H9 (cell line): ENCODE measurements at regions not wholly inside any gene's neighbourhood (a gene's known extent, or its start where the extent isn't known, plus 50 kb on each side); places are given as distances from the start of the nearest gene placed in this dataset.

Experiments used
- DNase-seq: peaks from one replicate; pipeline ENCODE4 v3.0.0-alpha.2; 2017
- H2AFZ ChIP-seq: one replicate; pipeline ENCODE4 v1.6.1; 2013; ENCODE audit warnings: mild to moderate bottlenecking, low read length, control low read depth, moderate library complexity
- H2AK5ac ChIP-seq: 2 replicates; pipeline ENCODE4 v1.6.1; 2013; ENCODE audit warnings: low read length, control low read depth, mixed read lengths; ENCODE audit not compliant: insufficient read length
- H2BK120ac ChIP-seq: one replicate; pipeline ENCODE4 v1.6.1; 2013; ENCODE audit warnings: low read depth, mild to moderate bottlenecking, low read length, control low read depth, inconsistent platforms; ENCODE audit not compliant: poor library complexity, severe bottlenecking
- H2BK12ac ChIP-seq: 2 replicates; pipeline ENCODE4 v1.6.1; 2013; ENCODE audit warnings: low read length, control low read depth, mixed read lengths, low read depth; ENCODE audit not compliant: insufficient read length
- H2BK15ac ChIP-seq: 2 replicates; pipeline ENCODE4 v1.6.1; 2013; ENCODE audit warnings: low read depth, low read length, control low read depth
- H2BK20ac ChIP-seq: one replicate; pipeline ENCODE4 v1.6.1; 2013; ENCODE audit warnings: low read depth, mild to moderate bottlenecking, low read length, control low read depth, inconsistent platforms; ENCODE audit not compliant: poor library complexity, severe bottlenecking
- H2BK5ac ChIP-seq: 2 replicates; pipeline ENCODE4 v1.6.1; 2013; ENCODE audit warnings: low read length, control low read depth, mixed read lengths; ENCODE audit not compliant: insufficient read length
- H3K14ac ChIP-seq: 2 replicates; pipeline ENCODE4 v1.6.1; 2013; ENCODE audit warnings: low read length, control low read depth; ENCODE audit not compliant: insufficient read depth
- H3K18ac ChIP-seq: 2 replicates; pipeline ENCODE4 v1.6.1; 2013; ENCODE audit warnings: low read depth, mild to moderate bottlenecking, mixed read lengths, low read length, control low read depth; ENCODE audit not compliant: insufficient read length
- H3K23ac ChIP-seq: 2 replicates; pipeline ENCODE4 v1.6.1; 2013; ENCODE audit warnings: low read length, control low read depth, mixed read lengths, low read depth; ENCODE audit not compliant: insufficient read length
- H3K23me2 ChIP-seq: 2 replicates; pipeline ENCODE4 v1.6.1; 2013; ENCODE audit warnings: low read depth, mild to moderate bottlenecking, mixed read lengths, low read length, control low read depth; ENCODE audit not compliant: insufficient read length, poor library complexity, severe bottlenecking
- H3K27ac ChIP-seq: 2 replicates; pipeline ENCODE4 v1.5.1; 2013; ENCODE audit warnings: low read length, control low read depth, mixed read lengths, low read depth; ENCODE audit not compliant: insufficient read length
- H3K27me3 ChIP-seq: 2 replicates; pipeline ENCODE4 v1.6.1; 2013; ENCODE audit warnings: low read length, control low read depth, inconsistent platforms; ENCODE audit not compliant: insufficient read depth
- H3K4ac ChIP-seq: 2 replicates; pipeline ENCODE4 v1.6.1; 2013; ENCODE audit warnings: low read depth, mild to moderate bottlenecking, control low read depth, inconsistent platforms, low read length, moderate library complexity
- H3K4me1 ChIP-seq: 2 replicates; pipeline ENCODE4 v1.6.1; 2013; ENCODE audit warnings: low read length, control low read depth, inconsistent platforms; ENCODE audit not compliant: insufficient read depth
- H3K4me2 ChIP-seq: 2 replicates; pipeline ENCODE4 v1.6.1; 2013; ENCODE audit warnings: low read length, control low read depth, mixed read lengths; ENCODE audit not compliant: insufficient read length, insufficient read depth
- H3K56ac ChIP-seq: 2 replicates; pipeline ENCODE4 v1.6.1; 2013; ENCODE audit warnings: low read depth, mild to moderate bottlenecking, mixed read lengths, low read length, control low read depth; ENCODE audit not compliant: insufficient read length
- H3K79me1 ChIP-seq: 2 replicates; pipeline ENCODE4 v1.6.1; 2013; ENCODE audit warnings: low read depth, mild to moderate bottlenecking, moderate library complexity, low read length, control low read depth, inconsistent platforms; ENCODE audit not compliant: insufficient read depth, poor library complexity, severe bottlenecking
- H3K79me2 ChIP-seq: 2 replicates; pipeline ENCODE4 v1.6.1; 2013; ENCODE audit warnings: low read length, control low read depth, inconsistent platforms; ENCODE audit not compliant: insufficient read depth
- H3K9ac ChIP-seq: 2 replicates; pipeline ENCODE4 v1.6.1; 2013; ENCODE audit warnings: low read length, control low read depth, mixed read lengths; ENCODE audit not compliant: insufficient read length; ENCODE audit errors: extremely low read depth
- H3K9me3 ChIP-seq: one replicate; pipeline ENCODE4 v1.6.1; 2013; ENCODE audit warnings: low read depth, low read length, inconsistent platforms; ENCODE audit not compliant: control insufficient read depth
- H3T11ph ChIP-seq: one replicate; pipeline ENCODE4 v1.6.1; 2013; ENCODE audit warnings: mild to moderate bottlenecking, low read length, control low read depth, inconsistent platforms
- H4K20me1 ChIP-seq: one replicate; pipeline ENCODE4 v1.6.1; 2013; ENCODE audit not compliant: control insufficient read depth, insufficient read length, insufficient read depth
- H4K5ac ChIP-seq: 2 replicates; pipeline ENCODE4 v1.6.1; 2013; ENCODE audit warnings: low read depth, mild to moderate bottlenecking, mixed read lengths, low read length, control low read depth; ENCODE audit not compliant: insufficient read length
- H4K8ac ChIP-seq: replicated peaks from 2 replicates; pipeline ENCODE4 v1.6.1; 2013; ENCODE audit warnings: low read length, control low read depth, mixed read lengths, low read depth; ENCODE audit not compliant: insufficient read length
- H4K91ac ChIP-seq: 2 replicates; pipeline ENCODE4 v1.6.1; 2013; ENCODE audit warnings: low read depth, mild to moderate bottlenecking, moderate library complexity, mixed read lengths, low read length, control low read depth; ENCODE audit not compliant: insufficient read length
- H3K27ac Mint-ChIP-seq, 3 experiments: 2 replicates in 2 of 3; 3 replicates in 1 of 3; pipeline ENCODE4 v1.8.0; 2020 to 2021; ENCODE audit warnings: mixed read lengths in 3 of 3, mild to moderate bottlenecking in 1 of 3, moderate library complexity in 1 of 3
- H3K27me3 Mint-ChIP-seq: 2 replicates; pipeline ENCODE4 v1.8.0; 2021; ENCODE audit warnings: low read depth, mild to moderate bottlenecking, moderate library complexity, mixed read lengths
- H3K36me3 Mint-ChIP-seq, 3 experiments: 2 replicates in 2 of 3; 3 replicates in 1 of 3; pipeline ENCODE4 v1.8.0; 2020 to 2021; ENCODE audit warnings: low read depth in 3 of 3, mixed read lengths in 3 of 3; ENCODE audit not compliant: insufficient read depth in 1 of 3
- H3K4me1 Mint-ChIP-seq, 2 experiments: 2 replicates each; pipeline ENCODE4 v1.8.0; 2020; ENCODE audit warnings: mixed read lengths in 2 of 2
- H3K4me3 Mint-ChIP-seq, 2 experiments: 2 replicates in 1 of 2; 3 replicates in 1 of 2; pipeline ENCODE4 v1.8.0; 2020 to 2021; ENCODE audit warnings: mild to moderate bottlenecking in 2 of 2, mixed read lengths in 2 of 2, moderate library complexity in 1 of 2
- H3K9me3 Mint-ChIP-seq, 2 experiments: 2 replicates in 1 of 2; 3 replicates in 1 of 2; pipeline ENCODE4 v1.8.0; 2020; ENCODE audit warnings: mild to moderate bottlenecking in 2 of 2, mixed read lengths in 2 of 2, moderate library complexity in 1 of 2
- WGBS: extraction: QIAGEN DNeasy Blood & Tissue Kit; methylation state at CpG from one replicate; pipeline ENCODE4 v1.1.7; 2013; ENCODE audit warnings: missing lambda C conversion rate, low lambda C conversion rate, mixed read lengths; ENCODE audit not compliant: insufficient read length; ENCODE audit errors: extremely low coverage; 5-methylcytosine and 5-hydroxymethylcytosine counted together
- TF ChIP-seq, protein P1 (sequence below): fragments of 200-600 bp; sonication (generic); conservative IDR thresholded peaks from 3 replicates; pipeline ENCODE4 v1.8.0; 2021; ENCODE audit warnings: antibody characterized with exemption, mild to moderate bottlenecking

DNA sequence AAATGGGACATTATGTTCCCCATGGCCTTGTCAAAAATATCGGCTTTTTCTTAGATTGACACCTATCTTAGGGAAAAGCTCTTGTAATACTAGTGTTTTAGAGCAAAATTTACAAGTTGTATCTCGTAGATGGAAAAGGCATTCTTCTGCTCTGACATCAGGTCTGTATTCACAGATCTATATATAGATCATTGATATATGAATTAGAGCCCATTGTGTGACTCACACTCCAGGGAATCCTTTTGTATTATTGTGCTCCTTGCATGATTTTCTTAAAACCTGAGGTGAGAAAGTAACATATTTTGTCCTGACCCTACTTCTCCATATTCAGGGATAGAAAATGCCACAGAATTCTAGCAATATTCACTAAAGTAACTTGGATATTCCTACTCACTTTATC, 1160.8 kb upstream of the B3GALT2 start:
- Histone ChIP-seq H3T11ph (no peak overlapping the region), H2AK5ac (no peak overlapping the region), H3K23ac (no peak overlapping the region), H2BK12ac (no peak overlapping the region), H2BK20ac (no peak overlapping the region), H4K8ac (no peak overlapping the region), H2AFZ (no peak overlapping the region), H4K91ac (no peak overlapping the region), H3K79me1 (no peaks in the 10 kb centered on the region), H3K4me2 (no peak overlapping the region), H3K14ac (no peak overlapping the region), H4K20me1 (no peaks in the 10 kb centered on the region), H2BK120ac (no peak overlapping the region), H3K27ac (no peak overlapping the region), H2BK15ac (no peak overlapping the region), H3K4ac (no peak overlapping the region), H3K9ac (no peak overlapping the region), H3K23me2 (no peaks in the 10 kb centered on the region), H2BK5ac (no peak overlapping the region), H3K56ac (no peak overlapping the region), H3K18ac (no peak overlapping the region), H3K4me1 (no peaks in the 10 kb centered on the region), H3K27me3 (no peaks in the 10 kb centered on the region), H4K5ac (no peak overlapping the region), H3K9me3 (no peaks in the 10 kb centered on the region), H3K79me2 (no peaks in the 10 kb centered on the region)
- H3K4me3 Mint-ChIP-seq, result no peak overlapping the region
- H3K27me3 Mint-ChIP-seq, result no peaks in the 10 kb centered on the region
- no peaks in the 10 kb centered on the region for H3K36me3 Mint-ChIP-seq
- peaks cover 0 to 1% of the 10 kb centered on the region in 2 experiments; a peak in 1 of 5 replicates for H3K9me3 Mint-ChIP-seq
- peaks cover 5% of the 10 kb centered on the region in 2 experiments; a peak in 2 of 4 replicates for H3K4me1 Mint-ChIP-seq
- TF ChIP-seq, protein P1, sequence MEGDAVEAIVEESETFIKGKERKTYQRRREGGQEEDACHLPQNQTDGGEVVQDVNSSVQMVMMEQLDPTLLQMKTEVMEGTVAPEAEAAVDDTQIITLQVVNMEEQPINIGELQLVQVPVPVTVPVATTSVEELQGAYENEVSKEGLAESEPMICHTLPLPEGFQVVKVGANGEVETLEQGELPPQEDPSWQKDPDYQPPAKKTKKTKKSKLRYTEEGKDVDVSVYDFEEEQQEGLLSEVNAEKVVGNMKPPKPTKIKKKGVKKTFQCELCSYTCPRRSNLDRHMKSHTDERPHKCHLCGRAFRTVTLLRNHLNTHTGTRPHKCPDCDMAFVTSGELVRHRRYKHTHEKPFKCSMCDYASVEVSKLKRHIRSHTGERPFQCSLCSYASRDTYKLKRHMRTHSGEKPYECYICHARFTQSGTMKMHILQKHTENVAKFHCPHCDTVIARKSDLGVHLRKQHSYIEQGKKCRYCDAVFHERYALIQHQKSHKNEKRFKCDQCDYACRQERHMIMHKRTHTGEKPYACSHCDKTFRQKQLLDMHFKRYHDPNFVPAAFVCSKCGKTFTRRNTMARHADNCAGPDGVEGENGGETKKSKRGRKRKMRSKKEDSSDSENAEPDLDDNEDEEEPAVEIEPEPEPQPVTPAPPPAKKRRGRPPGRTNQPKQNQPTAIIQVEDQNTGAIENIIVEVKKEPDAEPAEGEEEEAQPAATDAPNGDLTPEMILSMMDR, result no peak
- no peak for DNase-seq
- WGBS, result no CpG with 5 or more reads among the region's 2 CpGs
- no peak overlapping the region for H3K27ac Mint-ChIP-seq
